DND-41 (cell line): ENCODE measurements at regions not wholly inside any gene's neighbourhood (a gene's known extent, or its start where the extent isn't known, plus 50 kb on each side); places are given as distances from the start of the nearest gene placed in this dataset.

ENCODE experiments used
- CTCF ChIP-seq: IDR thresholded peaks from 2 replicates; pipeline ENCODE4 v1.5.1; 2012; ENCODE audit warnings: borderline replicate concordance, low read length, moderate library complexity, mild to moderate bottlenecking; ENCODE audit not compliant: poor library complexity, severe bottlenecking; ENCODE audit errors: extremely low read depth
- EZH2 ChIP-seq: IDR thresholded peaks from 3 replicates; pipeline ENCODE4 v1.6.1; 2012; ENCODE audit warnings: borderline replicate concordance, low read depth, mild to moderate bottlenecking, moderate library complexity, low read length, inconsistent platforms; ENCODE audit not compliant: severe bottlenecking

DNA sequence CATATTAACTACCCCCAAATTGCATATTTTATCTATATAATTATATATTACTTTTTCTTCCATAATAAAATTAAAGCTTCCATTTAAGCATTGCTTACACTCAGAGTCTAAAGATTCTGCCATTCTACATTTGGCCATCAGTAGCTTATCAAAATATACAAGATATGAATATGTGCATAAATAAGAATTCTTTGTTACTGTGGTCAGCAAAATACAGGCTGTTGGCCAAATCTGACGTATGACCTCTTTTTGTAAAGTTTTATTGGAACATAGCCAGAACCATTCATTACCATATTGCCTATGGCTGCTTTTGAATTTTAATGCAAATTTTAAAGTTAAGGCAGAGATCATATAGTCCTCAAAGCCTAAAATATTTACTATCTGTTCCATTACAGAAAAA, 643.9 kb upstream of the VRK2 start:
- no peak for TF ChIP-seq CTCF
- TF ChIP-seq EZH2: no peak
